Hematopoietic multipotent progenitor cell treated with erythropoietin and hydrocortisone succinate and interleukin-3 and kit ligand, for 4 days (in vitro differentiated cells): ENCODE measurements at regions not wholly inside any gene's neighbourhood (a gene's known extent, or its start where the extent isn't known, plus 50 kb on each side); places are given as distances from the start of the nearest gene placed in this dataset.
A peak's percentile ranks its signal among the peaks of the same experiment; 100 is the strongest.
"Not testable (repeated sequence)": the region's sequence is repeated elsewhere in the genome, so short reads cannot be mapped to it uniquely, and the experiment has no call there.

ENCODE experiments used
- DNase-seq: peaks from one replicate; pipeline ENCODE4 v3.0.0-alpha.2; 2015

DNA sequence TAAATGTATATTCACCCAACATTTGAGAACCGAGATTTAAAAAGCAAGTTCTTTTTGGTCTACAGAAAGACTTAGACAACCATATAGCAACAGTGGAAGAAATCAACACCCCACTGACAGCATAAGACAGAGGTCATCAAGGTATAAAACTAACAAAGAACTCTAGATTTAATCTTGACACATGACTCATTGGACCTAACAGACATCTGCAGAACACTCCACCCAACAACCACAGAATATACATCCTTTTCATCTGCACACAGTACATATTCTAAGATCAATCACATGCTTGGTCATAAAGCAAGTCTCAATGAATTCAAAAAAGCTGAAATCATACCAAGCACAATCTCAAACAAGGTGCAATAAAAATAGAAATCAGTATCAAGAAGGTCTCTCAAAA is 65.8 kb downstream of the SPIN4 start:
- no peak for DNase-seq

DNA sequence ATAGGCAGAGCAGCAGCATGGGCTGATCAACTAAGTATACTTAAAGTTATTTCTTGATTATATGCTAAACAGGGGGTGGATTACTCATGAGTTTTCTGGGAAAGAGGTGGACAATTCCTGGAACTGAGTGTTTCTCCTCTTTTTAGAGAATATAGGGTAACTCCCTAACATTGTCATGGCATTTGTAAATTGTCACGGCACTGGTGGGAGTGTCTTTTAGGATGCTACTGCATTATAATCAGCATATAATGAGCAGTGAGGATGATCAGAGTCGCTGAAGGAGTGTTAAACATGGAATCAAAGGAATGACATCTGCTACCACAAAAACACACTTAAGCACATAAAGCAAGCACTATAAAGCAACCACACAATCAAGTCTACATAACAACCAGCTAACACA is 66.5 kb downstream of the SPIN4 start:
- no peak for DNase-seq

DNA sequence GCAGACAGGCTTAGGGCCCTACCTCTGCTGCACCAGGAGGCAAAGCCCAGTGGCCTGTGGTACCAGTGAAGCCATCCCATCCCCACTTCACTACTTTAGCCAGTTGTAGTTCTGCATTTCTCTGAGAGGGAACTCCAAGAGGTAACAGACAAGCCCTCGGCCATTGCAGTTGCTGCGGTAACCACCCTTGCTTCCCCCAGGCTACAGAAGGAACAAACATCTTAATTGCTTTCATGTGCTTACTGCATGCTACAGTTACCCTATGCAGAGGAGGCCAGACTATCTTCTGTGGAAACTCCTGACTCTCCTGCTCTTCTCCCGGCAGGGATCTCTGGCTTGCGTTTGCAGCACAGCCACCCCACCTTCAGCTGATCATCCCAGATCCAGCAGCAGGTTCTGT is 67.8 kb downstream of the SPIN4 start:
- peak; percentile 25 for DNase-seq

DNA sequence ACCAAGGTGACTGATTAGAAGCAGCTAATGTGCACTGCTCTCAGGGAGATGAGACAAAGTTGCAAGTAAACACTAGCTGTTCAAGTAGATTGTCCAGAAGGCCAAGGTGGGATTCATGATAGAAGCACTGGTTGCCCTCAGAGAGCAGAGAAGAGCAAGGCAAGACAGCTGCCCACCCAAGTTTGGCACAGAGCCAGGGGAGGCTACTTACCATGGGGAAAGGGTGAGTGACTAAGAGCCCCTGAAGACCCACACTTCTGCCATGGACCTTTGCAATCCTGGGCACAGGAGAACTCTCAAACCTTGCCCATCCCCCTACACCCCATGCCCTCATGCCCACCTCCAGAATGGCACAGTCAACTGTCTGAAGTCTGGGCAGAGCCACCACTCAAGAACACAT is 68.3 kb downstream of the SPIN4 start:
- no peak for DNase-seq

DNA sequence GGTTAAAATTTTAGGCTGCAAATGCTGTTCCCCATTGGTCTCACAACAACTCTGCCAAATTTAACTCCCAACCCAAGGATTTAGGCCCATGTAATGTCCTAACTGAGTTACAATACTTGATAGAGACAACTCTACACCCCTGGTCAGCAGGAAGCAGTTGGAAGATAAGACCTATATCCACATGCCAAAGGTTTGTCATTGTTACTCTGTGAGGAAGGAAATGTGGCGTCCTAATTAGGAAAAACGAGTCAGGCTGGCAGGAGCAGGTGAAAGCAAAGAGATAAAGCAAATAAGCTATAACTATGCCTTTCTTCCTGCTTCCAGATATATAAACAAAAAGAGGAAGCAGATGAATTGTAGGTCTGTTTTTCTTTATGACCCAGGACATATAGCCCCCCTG is 69.1 kb downstream of the SPIN4 start:
- DNase-seq, result peak; percentile 4

DNA sequence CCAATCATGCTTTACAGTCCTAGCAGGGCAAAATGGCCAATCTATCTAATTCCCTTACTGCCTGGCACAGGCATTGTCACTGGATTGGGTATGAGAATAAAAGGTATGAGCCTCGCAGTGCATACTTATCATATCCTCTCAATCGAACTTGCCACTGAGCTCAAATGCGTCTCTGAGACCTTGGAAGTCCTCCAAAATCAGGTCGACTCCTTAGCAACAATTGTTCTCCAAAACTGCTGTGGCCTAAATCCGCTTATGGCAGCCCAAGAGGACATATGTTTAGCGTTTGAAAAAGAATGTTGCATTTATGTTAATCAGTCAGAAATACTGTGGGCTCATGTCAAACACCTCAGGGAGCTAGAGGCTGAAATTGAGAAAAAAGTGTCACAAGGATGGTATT is 69.7 kb downstream of the SPIN4 start:
- DNase-seq, result no peak

DNA sequence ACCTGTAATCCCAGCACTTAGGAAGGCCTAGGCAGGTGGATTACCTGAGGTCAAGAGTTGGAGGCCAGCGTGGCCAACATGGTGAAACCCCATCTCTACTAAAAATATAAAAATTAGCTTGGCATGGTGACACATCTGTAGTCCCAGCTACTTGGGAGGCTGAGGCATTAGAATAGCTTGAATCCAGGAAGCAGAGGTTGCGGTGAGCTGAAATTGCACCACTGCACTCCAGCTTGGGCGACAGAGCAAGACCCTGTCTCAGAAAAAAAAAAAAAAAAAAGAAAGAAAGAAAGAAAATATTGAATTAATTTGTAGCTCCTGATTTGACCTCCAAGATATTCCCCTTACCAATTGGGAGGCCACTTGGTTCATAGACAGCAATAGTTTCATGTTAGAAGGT is 73.7 kb downstream of the SPIN4 start:
- DNase-seq, result not testable (repeated sequence)

DNA sequence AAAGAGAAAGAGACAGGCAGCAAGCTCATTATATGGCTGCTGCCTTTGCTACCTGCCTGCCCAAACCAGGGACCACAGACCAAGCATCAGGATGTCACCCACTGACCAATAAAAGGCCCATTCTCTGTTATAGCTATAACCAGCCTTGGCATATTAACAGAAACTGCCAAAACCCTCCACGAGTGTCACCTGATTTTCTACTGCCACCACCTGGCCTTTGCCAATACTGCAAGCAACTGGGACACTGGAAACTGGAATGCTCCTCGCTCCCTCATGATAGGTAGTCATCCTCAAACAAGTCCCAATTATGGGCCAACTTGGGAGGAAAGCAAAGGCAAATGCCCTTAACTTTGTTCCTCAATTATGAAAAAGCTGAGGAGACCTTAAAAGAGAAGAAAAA is 76.0 kb downstream of the SPIN4 start:
- peak; percentile 53 for DNase-seq

DNA sequence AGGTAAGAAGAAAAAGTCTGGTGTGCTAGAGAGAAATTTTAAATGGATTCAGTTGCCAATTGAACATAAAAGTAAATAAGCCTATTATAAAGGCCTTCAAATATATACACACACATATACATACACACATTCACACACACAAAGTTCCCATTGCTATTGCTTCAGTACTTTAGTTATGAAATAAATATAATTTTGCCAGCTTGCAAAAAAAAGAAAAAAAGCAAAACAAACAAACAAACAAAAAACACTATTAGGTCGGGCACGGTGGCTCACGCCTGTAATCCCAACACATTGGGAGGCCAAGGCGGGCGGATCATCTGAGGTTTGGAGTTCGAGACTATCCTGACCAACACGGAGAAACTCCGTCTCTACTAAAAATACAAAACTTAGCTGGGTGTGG is 80.3 kb downstream of the SPIN4 start:
- no peak for DNase-seq

DNA sequence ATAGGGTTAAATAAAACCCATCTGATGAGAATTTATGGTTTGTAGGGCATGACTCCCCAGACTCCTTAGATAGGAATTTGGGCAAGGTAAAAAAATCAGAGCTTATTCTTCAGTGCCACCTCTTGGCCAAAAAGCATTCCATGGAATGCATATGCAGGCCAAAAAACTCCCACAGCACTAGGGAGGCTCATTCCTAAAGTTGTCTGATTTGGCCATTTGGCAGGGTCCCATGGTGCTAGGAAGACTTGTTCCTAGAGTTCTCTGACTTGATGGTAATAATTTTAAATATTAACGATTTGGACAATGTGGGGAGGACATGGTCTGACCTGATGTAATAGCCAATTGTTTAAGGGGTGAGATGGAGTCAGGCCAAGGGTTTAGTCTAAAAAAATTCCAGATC is 93.0 kb downstream of the SPIN4 start:
- no peak for DNase-seq

DNA sequence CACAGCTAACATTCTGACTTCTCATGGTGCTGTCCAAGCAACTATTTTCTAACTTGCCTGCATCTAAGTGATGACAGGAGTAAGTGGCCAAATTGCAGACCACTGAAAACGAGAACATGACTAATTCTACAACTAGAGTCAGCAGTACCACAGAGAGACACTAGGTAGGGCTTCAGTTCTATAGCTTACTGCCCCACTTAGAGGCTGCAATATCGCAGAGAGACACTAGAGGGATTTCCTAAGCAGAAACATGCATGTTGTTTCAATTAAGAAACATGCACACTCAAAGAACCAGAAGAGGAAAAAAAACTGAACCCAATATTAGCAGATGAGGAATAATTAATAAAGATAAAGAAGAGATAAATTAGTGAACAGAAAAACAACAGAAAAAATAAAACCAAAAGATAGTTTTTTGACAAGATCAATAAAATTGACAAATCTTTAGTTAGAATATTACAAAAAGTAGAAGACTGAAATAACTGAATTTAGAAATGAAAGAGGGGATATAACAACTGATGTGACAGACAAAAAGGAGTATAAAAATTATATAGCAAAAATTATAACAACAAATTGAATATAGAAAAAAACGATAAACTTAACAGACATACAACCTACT is 100.8 kb downstream of the SPIN4 start:
- DNase-seq, result peak; percentile 85

DNA sequence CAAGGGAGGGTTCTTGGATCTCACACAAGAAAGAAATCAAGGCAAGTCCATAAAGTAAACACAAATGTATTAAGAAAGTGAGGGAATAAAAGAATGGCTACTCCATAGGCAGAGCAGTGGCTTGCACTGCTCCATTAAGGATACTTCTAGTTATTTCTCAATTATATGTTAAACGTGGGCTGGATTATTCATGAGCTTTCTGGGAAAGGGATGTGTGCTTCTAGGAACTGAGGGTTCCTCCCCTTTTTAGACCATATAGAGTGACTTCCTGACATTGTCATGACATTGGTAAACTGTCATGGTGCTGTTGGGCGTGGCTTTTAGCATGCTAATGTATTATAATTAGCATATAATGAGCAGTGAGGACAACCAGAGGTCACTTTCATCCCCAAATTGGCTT is 108.4 kb downstream of the SPIN4 start:
- DNase-seq, result not testable (repeated sequence)

DNA sequence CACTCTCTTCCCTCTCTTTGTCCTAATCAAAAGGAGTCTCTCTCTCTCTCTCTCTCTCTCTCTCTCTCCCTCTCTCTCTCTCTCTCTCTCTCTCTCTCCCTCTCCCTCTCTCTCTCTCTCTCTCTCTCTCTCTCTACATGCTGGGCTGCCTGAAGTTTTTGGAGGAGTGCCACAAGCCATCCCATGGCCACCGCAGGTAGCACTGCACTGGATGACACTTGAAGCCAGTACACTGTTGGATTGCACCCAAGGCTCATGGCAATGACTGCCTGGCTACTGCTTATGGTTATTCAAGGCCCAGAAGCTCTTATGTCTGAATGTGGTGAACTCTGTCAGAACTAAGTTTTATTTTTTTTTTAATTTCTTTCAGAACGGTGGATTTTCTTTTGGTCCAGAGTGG is 115.2 kb downstream of the SPIN4 start:
- not testable (repeated sequence) for DNase-seq

DNA sequence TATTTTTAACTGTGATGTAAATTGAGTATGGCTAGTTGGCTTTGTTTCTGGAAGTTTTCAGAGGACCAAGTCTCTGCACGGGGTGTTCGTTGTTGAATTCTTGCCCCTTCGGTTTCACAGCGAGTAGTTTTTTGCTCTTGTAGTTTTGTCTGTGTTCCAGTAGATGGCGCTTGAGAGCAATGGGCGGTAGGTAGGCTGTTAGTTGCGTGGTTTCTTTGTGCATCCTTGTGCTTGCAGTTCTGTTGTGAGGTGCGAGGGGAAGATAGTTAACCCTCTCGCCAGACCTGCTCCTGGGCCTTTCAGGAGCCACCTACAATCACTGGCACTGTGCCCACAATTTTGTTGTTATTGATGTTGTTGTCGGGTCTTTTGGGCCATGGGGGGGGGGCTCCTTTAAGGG is 118.1 kb downstream of the SPIN4 start:
- DNase-seq, result not testable (repeated sequence)

DNA sequence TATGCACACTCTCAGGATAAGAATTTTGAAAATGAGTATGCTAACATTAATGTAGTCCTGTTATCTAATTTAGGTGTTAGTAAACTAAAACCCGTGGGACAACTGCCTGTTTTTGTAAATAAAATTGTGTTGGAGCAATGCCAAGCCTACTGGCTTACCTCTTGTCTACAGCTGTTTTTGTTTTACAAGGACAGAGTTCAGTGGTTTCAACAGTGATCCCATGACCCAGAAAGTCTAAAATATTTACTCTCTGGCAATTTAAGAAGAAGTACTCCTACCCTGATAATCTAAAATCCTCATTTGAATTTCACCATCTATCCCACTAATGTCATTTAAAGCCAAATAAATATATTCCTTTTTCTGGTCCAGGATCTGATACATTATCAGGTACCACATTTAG is 132.9 kb downstream of the SPIN4 start:
- DNase-seq, result not testable (repeated sequence)

DNA sequence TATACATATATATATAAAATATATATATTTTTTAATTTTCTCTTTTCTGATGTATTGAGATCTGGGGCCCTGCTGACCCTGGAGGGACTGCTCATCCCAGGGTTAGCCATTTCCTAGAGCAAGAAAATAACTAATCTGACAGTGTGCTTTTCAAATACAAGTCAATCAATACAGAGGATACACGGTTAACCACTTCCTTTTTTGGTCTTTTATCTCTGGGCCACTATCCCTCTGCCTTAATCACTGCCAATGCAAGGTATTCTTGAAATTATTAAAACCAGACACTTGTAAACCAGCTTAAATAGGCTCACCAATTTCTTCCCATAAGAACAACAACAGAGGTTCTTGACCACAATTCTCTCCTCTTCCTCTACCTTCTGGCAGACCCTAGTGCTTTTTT is 133.6 kb downstream of the SPIN4 start:
- DNase-seq, result not testable (repeated sequence)

DNA sequence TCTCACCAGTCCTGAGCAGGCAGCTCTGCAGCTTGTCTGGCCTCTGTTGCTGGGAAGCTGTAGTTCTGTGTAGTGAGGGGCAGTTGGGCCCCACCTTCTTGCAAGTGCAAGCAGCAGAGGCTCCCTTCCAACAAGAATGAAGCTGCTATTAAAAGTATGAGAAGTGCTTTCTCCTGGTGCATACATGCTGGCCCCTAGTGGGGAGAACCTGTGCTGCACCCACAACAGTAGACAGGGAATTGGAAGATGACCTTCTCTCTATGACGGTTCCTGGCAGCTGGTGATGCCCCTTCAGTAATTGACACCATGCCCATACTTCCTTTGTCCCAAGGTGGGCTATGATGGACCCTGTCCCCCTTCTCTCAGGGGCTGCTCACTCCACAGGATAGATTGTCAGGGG is 141.5 kb downstream of the SPIN4 start:
- not testable (repeated sequence) for DNase-seq

DNA sequence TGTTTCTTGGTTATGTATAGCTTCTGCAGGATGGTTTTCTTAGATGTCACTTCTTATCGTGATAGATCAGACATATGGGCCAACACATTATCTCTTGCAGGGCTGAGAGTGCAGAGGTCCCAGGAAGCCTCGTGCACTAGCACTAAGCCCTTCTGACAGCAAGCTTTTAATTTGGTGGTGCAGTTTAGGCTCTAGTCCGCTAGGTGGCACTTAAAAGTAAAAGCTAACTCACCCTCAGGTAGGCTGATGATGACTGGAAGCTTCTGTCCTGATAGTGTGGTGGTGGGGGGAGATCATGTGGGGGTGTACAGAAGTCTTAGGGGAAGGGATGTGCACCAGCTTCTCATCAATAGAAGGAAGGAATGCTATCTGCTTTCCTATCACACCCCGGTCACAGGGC is 142.0 kb downstream of the SPIN4 start:
- DNase-seq, result not testable (repeated sequence)

DNA sequence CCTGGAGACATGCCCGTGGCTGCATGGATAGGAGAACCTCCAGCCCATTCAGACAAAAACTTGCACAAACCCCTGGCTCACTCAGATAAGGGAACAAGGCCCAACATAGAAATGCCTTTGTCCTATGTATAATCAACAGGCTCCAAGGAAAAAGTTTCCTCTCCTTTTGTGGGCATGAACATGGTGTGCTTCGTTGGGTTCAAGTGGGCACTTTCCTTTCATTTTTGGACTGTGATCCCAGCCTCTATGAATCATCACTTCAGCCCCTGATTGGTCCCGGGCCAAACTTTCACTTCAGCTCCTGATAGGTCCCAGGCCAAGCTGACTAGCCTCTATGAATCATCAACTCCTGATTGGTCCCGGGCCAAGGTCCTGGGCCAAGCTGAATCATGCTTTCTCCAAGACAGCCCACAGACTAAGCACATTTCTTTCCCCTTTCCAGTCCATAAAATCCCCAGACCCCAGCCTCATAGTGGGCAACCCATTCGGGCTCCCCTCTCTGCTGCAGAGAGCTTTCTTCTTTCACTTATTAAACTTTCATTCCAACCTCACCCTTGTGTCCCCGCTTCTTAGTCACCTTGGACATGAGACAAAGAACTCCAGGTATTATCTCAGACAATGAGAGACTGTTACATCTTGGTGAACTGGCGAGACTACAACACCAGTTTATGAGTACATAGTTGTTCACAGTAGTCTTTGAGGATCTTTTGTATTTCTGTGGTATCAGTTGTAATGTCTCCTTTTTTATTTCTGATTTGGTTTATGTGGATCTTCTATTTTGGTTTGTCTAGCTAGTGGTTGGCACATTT is 146.7 kb downstream of the SPIN4 start:
- not testable (repeated sequence) for DNase-seq

DNA sequence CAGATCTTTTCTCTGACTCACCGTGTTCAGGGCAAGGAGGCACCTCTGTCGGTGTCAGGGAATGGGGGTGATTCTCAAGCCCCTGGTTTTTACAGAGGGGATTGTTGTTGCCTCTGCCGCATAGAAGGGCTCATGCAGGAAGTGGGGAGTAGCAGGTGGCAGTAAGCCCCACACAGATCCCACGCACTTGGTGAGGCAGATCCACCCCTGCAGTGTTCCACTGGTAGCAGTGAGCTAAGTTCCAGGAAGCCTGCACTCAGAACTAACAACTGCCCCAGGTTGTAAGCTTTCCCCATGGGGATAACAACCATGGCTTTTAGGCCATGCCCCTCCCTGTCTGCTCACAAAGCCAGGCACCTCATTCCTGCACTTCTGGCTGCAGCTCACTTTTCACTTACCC is 149.1 kb downstream of the SPIN4 start:
- DNase-seq, result not testable (repeated sequence)

DNA sequence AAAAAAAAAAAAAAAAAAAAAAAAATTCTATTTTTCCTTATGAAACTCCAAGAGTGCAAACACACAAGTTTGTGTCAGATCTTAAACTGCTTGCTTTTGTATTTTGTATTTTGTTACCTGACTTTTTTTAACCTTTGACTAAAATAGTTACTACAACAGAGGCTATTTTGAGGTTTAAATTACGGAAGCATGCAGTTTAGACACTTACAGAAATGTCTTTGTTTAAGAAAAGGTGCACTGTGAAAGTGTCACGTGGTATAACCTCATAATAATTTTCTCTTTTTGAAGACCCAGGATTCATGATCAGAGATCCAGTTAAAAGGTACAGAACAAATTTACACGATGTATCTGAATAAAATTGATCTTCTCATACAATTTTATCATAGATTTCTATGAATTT is 152.4 kb downstream of the SPIN4 start:
- not testable (repeated sequence) for DNase-seq

DNA sequence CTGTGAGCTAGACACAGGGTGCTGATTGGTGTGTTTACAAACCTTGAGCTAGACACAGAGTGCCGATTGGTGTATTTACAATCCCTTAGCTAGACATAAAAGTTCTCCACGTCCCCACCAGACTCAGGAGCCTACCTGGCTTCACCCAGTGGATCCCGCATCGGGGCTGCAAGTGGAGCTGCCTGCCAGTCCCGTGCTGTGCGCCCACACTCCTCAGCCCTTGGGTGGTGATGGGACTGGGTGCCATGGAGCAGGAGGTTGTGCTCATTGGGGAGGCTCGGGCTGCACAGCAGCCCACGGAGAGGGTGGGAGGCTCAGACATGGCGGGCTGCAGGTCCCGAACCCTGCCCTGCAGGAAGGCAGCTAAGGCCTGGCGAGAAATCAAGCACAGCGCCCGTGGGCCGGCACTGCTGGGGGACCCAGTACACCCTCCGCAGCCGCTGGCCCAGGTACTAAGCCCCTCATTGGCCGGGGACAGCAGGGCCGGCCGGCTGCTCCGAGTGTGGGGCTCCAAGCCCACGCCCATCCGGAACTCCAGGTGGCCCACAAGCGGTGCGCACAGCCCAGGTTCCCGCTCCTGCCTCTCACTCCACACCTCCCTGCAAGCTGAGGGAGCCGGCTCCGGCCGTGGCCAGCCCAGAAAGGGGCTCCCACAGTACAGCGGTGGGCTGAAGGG is 158.6 kb downstream of the SPIN4 start:
- not testable (repeated sequence) for DNase-seq

DNA sequence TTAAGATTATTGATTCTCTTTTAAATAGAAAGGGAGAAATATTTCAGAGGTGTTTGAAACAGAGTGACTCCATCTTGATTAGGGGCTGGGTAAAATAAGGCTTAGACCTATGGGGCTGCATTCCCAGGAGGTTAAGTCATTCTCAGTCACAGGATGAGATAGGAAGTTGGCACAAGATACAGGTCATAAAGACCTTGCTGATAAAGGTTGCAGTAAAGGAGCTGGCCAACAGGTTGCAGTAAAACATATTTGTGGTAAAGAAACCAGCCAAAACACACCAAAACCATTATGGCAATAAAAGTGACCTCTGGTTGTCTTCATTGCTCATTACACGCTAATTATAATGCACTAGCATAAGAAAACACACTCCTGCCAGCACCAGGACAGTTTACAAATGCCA is 165.0 kb downstream of the SPIN4 start:
- peak; percentile 0 for DNase-seq

DNA sequence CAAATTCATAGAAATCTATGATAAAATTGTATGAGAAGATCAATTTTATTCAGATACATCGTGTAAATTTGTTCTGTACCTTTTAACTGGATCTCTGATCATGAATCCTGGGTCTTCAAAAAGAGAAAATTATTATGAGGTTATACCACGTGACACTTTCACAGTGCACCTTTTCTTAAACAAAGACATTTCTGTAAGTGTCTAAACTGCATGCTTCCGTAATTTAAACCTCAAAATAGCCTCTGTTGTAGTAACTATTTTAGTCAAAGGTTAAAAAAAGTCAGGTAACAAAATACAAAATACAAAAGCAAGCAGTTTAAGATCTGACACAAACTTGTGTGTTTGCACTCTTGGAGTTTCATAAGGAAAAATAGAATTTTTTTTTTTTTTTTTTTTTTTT is 171.3 kb downstream of the SPIN4 start:
- not testable (repeated sequence) for DNase-seq
